H7 (cell line): ENCODE measurements at regions not wholly inside any gene's neighbourhood (a gene's known extent, or its start where the extent isn't known, plus 50 kb on each side); places are given as distances from the start of the nearest gene placed in this dataset.

Experiments
- DNase-seq: peaks from one replicate; pipeline ENCODE4 v3.0.0; 2012
- H3K27me3 ChIP-seq: 2 replicates; pipeline ENCODE4 v1.6.0; 2011; ENCODE audit warnings: mild to moderate bottlenecking, low read length; ENCODE audit not compliant: control insufficient read depth, insufficient read depth
- H3K36me3 ChIP-seq: replicated peaks from 2 replicates; pipeline ENCODE4 v1.5.1; 2011; ENCODE audit warnings: low read length; ENCODE audit not compliant: control insufficient read depth, insufficient read depth
- H3K4me3 ChIP-seq: 2 replicates; pipeline ENCODE4 v1.5.1; 2011; ENCODE audit warnings: low read depth, mild to moderate bottlenecking, control low read depth, low read length, moderate library complexity; ENCODE audit not compliant: insufficient read depth

- H3K27me3 ChIP-seq: no peaks in the 10 kb centered on the region
- H3K36me3 ChIP-seq: no peaks in the 10 kb centered on the region
- no peak overlapping the region for H3K4me3 ChIP-seq
- no peak for DNase-seq
Observed at GRCh38 chr1:106651028-106651762, 405.3 kb upstream of the PRMT6 start.

- DNase-seq: no peak
- no peak overlapping the region for H3K4me3 ChIP-seq
- H3K36me3 ChIP-seq: no peaks in the 10 kb centered on the region
- H3K27me3 ChIP-seq: no peaks in the 10 kb centered on the region
Observed at GRCh38 chr1:106659490-106660244, 396.8 kb upstream of the PRMT6 start.

- Histone ChIP-seq H3K27me3 (no peaks in the 10 kb centered on the region), H3K4me3 (no peak overlapping the region), H3K36me3 (no peaks in the 10 kb centered on the region)
- DNase-seq: no peak
Observed at GRCh38 chr1:106675558-106675957, 380.9 kb upstream of the PRMT6 start.

- Histone ChIP-seq H3K27me3 (no peaks in the 10 kb centered on the region), H3K36me3 (no peaks in the 10 kb centered on the region), H3K4me3 (no peak overlapping the region)
- DNase-seq: no peak
Observed at GRCh38 chr1:106676021-106676420, 380.5 kb upstream of the PRMT6 start.

GRCh38 chr1:106677181-106677580 lies 379.3 kb upstream of the PRMT6 start:
- no peaks in the 10 kb centered on the region for H3K27me3 ChIP-seq
- H3K36me3 ChIP-seq: no peaks in the 10 kb centered on the region
- no peak for DNase-seq
- H3K4me3 ChIP-seq: no peak overlapping the region

GRCh38 chr1:106677721-106678120 lies 378.8 kb upstream of the PRMT6 start:
- H3K4me3 ChIP-seq: no peak overlapping the region
- DNase-seq: no peak
- H3K36me3 ChIP-seq: no peaks in the 10 kb centered on the region
- no peaks in the 10 kb centered on the region for H3K27me3 ChIP-seq

- H3K27me3 ChIP-seq: no peaks in the 10 kb centered on the region
- no peak overlapping the region for H3K4me3 ChIP-seq
- no peak for DNase-seq
- H3K36me3 ChIP-seq: no peaks in the 10 kb centered on the region
Observed at GRCh38 chr1:106678279-106679050, 378.0 kb upstream of the PRMT6 start.

GRCh38 chr1:106680216-106680615 lies 376.3 kb upstream of the PRMT6 start:
- no peak for DNase-seq
- Histone ChIP-seq H3K27me3 (no peaks in the 10 kb centered on the region), H3K36me3 (no peaks in the 10 kb centered on the region), H3K4me3 (no peak overlapping the region)

GRCh38 chr1:106680776-106681344 lies 375.6 kb upstream of the PRMT6 start:
- H3K4me3 ChIP-seq: no peak overlapping the region

GRCh38 chr1:106681939-106682522 lies 374.4 kb upstream of the PRMT6 start:
- no peaks in the 10 kb centered on the region for H3K36me3 ChIP-seq
- DNase-seq: no peak
- no peaks in the 10 kb centered on the region for H3K27me3 ChIP-seq
- H3K4me3 ChIP-seq: no peak overlapping the region

More at GRCh38 chr1:106680776-106681344, 375.6 kb upstream of the PRMT6 start:
- Histone ChIP-seq H3K27me3 (no peaks in the 10 kb centered on the region), H3K36me3 (no peaks in the 10 kb centered on the region)
- no peak for DNase-seq

GRCh38 chr1:106688446-106688845 lies 368.0 kb upstream of the PRMT6 start:
- DNase-seq: no peak
- Histone ChIP-seq H3K27me3 (no peaks in the 10 kb centered on the region), H3K36me3 (no peaks in the 10 kb centered on the region), H3K4me3 (no peak overlapping the region)

- Histone ChIP-seq H3K4me3 (no peak overlapping the region), H3K36me3 (no peaks in the 10 kb centered on the region), H3K27me3 (no peaks in the 10 kb centered on the region)
- no peak for DNase-seq
Observed at GRCh38 chr1:106698660-106699059, 357.8 kb upstream of the PRMT6 start.

- Histone ChIP-seq H3K4me3 (no peak overlapping the region), H3K27me3 (no peaks in the 10 kb centered on the region), H3K36me3 (no peaks in the 10 kb centered on the region)
- no peak for DNase-seq
Observed at GRCh38 chr1:106699433-106699832, 357.0 kb upstream of the PRMT6 start.

- no peak for DNase-seq
- Histone ChIP-seq H3K36me3 (no peaks in the 10 kb centered on the region), H3K4me3 (no peak overlapping the region), H3K27me3 (no peaks in the 10 kb centered on the region)
Observed at GRCh38 chr1:106700211-106700610, 356.3 kb upstream of the PRMT6 start.
